ENCODE measurements at regions not wholly inside any gene's neighbourhood (a gene's known extent, or its start where the extent isn't known, plus 50 kb on each side); places are given as distances from the start of the nearest gene placed in this dataset.

DNA sequence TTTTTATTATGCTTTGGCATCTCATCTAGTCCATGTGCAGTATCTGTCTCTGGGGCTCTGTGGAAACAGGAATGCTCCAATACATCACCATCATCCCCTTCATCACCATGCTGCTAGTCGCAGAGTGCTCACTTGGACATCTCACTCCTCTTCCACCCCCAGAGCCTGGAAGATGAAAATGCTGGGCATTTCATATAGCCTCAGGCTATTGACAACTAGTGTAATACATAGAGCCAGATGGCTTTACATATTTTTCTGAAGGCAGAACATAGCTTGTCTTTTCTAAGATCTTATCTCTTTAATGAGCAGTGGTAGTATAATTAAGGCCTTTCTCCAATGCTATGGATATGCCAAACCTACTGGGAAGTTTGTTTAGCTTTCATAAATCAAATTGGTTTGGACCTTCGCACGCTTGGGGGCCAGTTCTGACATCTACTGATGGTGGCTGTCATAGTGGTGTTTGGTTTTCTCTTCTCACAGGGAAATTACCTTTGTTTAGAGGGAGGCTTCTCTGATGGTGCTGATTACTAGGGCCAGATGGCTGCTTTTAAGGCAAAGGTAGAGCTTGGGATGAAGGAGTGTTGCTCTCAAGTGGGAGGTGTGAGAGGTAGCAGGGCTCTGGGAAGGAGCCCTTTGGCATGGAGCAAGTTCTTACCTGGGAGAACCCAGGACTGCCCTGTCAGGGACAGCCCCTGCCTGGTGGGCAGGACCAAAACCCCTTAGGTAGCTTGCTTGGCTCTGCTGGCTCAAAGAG is 63.1 kb upstream of the CXCL14 start:
- TF ChIP-seq, protein P1, sequence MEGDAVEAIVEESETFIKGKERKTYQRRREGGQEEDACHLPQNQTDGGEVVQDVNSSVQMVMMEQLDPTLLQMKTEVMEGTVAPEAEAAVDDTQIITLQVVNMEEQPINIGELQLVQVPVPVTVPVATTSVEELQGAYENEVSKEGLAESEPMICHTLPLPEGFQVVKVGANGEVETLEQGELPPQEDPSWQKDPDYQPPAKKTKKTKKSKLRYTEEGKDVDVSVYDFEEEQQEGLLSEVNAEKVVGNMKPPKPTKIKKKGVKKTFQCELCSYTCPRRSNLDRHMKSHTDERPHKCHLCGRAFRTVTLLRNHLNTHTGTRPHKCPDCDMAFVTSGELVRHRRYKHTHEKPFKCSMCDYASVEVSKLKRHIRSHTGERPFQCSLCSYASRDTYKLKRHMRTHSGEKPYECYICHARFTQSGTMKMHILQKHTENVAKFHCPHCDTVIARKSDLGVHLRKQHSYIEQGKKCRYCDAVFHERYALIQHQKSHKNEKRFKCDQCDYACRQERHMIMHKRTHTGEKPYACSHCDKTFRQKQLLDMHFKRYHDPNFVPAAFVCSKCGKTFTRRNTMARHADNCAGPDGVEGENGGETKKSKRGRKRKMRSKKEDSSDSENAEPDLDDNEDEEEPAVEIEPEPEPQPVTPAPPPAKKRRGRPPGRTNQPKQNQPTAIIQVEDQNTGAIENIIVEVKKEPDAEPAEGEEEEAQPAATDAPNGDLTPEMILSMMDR (IDR thresholded peaks at IDR 0.05; ENCODE audit: borderline replicate concordance, extremely low read depth, low read length, poor library complexity, severe bottlenecking): no peak
- TF ChIP-seq EZH2 (IDR thresholded peaks at IDR 0.05; ENCODE audit: borderline replicate concordance, low read depth, low read length, severe bottlenecking): no peak

All from DND-41 (cell line).